ENCODE measurements at regions not wholly inside any gene's neighbourhood (a gene's known extent, or its start where the extent isn't known, plus 50 kb on each side); places are given as distances from the start of the nearest gene placed in this dataset.

DNA sequence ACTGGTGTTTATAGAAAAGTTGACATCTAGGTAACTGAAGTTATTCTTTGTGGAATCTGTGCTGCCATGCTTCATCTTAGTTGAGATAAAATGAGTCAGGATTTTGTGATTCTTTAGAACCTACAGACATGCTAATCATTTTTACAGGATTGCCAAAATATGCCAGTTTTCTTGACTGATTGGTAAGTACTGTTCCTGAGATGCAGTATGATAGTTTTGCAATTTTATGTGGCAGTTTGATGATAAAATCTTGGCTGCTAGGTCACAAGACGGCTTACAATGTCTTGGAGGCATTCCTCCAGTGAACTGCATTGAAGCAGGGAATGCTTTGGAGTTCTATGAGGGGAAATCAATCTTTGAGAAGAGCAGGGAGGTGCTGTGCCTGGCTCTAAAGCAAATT lies 104.4 kb upstream of the ESX1 start:
- TF ChIP-seq, protein P1, sequence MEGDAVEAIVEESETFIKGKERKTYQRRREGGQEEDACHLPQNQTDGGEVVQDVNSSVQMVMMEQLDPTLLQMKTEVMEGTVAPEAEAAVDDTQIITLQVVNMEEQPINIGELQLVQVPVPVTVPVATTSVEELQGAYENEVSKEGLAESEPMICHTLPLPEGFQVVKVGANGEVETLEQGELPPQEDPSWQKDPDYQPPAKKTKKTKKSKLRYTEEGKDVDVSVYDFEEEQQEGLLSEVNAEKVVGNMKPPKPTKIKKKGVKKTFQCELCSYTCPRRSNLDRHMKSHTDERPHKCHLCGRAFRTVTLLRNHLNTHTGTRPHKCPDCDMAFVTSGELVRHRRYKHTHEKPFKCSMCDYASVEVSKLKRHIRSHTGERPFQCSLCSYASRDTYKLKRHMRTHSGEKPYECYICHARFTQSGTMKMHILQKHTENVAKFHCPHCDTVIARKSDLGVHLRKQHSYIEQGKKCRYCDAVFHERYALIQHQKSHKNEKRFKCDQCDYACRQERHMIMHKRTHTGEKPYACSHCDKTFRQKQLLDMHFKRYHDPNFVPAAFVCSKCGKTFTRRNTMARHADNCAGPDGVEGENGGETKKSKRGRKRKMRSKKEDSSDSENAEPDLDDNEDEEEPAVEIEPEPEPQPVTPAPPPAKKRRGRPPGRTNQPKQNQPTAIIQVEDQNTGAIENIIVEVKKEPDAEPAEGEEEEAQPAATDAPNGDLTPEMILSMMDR (IDR thresholded peaks at IDR 0.05; ENCODE audit: control extremely low read depth, extremely low read depth): no peak
- ATAC-seq (ENCODE audit: insufficient read depth, low FRiP score) (no peak), DNase-seq (no peak)
- Histone ChIP-seq H3K27me3 (ENCODE audit: control insufficient read depth in 3 of 3, insufficient read depth in 3 of 3, low read length in 2 of 3) (peaks cover 0 to 23% (median 7%) of the 10 kb centered on the region in 3 donors), H3K9ac (ENCODE audit: insufficient read depth in 1 of 2, low read length in 2 of 2) (no peak overlapping the region), H3K4me1 (ENCODE audit: control insufficient read depth in 5 of 5, insufficient read depth in 5 of 5, low read length in 5 of 5) (no peaks in the 10 kb centered on the region), H3K36me3 (ENCODE audit: control insufficient read depth in 4 of 4, insufficient read depth in 4 of 4, low read length in 4 of 4) (no peaks in the 10 kb centered on the region), H3K4me3 (no peak overlapping the region), H3K9me3 (ENCODE audit: control insufficient read depth in 4 of 4, insufficient read depth in 3 of 4, low read length in 3 of 4) (peaks cover 0 to 2% (median 0%) of the 10 kb centered on the region in 4 donors), H3K27ac (ENCODE audit: low read depth in 1 of 2, low read length in 1 of 2) (no peak overlapping the region)
- 35 to 36% methylated on average over 1 of the region's 1 CpG for WGBS, 2 donors

- DNase-seq: no peak
- TF ChIP-seq, protein P1 (IDR thresholded peaks at IDR 0.05; ENCODE audit: control extremely low read depth, extremely low read depth): no peak
- Histone ChIP-seq H3K27ac (ENCODE audit: low read depth in 1 of 2, low read length in 1 of 2) (no peak overlapping the region), H3K4me3 (no peak overlapping the region), H3K27me3 (ENCODE audit: control insufficient read depth in 3 of 3, insufficient read depth in 3 of 3, low read length in 2 of 3) (peaks cover 4 to 49% (median 13%) of the 10 kb centered on the region in 3 donors), H3K36me3 (ENCODE audit: control insufficient read depth in 4 of 4, insufficient read depth in 4 of 4, low read length in 4 of 4) (no peaks in the 10 kb centered on the region), H3K9me3 (ENCODE audit: control insufficient read depth in 4 of 4, insufficient read depth in 3 of 4, low read length in 3 of 4) (no peaks in the 10 kb centered on the region), H3K9ac (ENCODE audit: insufficient read depth in 1 of 2, low read length in 2 of 2) (no peak overlapping the region), H3K4me1 (ENCODE audit: control insufficient read depth in 5 of 5, insufficient read depth in 5 of 5, low read length in 5 of 5) (no peaks in the 10 kb centered on the region)
- WGBS, 2 donors: 59% methylated on average over 3 of the region's 3 CpGs
- no peak for ATAC-seq (ENCODE audit: insufficient read depth, low FRiP score)
Observed at GRCh38 chrX:104351173-104351769, 96.5 kb upstream of the ESX1 start.

- no peak for ATAC-seq (ENCODE audit: insufficient read depth, low FRiP score)
- Histone ChIP-seq H3K4me1 (ENCODE audit: control insufficient read depth in 5 of 5, insufficient read depth in 5 of 5, low read length in 5 of 5) (no peaks in the 10 kb centered on the region), H3K9ac (ENCODE audit: insufficient read depth in 1 of 2, low read length in 2 of 2) (no peak overlapping the region), H3K27ac (ENCODE audit: low read depth in 1 of 2, low read length in 1 of 2) (no peak overlapping the region), H3K36me3 (ENCODE audit: control insufficient read depth in 4 of 4, insufficient read depth in 4 of 4, low read length in 4 of 4) (no peaks in the 10 kb centered on the region), H3K9me3 (ENCODE audit: control insufficient read depth in 4 of 4, insufficient read depth in 3 of 4, low read length in 3 of 4) (no peaks in the 10 kb centered on the region), H3K4me3 (no peak overlapping the region), H3K27me3 (ENCODE audit: control insufficient read depth in 3 of 3, insufficient read depth in 3 of 3, low read length in 2 of 3) (peaks cover 4 to 52% (median 14%) of the 10 kb centered on the region in 3 donors)
- TF ChIP-seq, protein P1 (IDR thresholded peaks at IDR 0.05; ENCODE audit: control extremely low read depth, extremely low read depth): no peak
- DNase-seq: no peak
- WGBS, 2 donors: 62 to 72% methylated on average over 4 of the region's 4 CpGs
Observed at GRCh38 chrX:104347860-104348259, 93.1 kb upstream of the ESX1 start.

All from lung (tissue), 11 donors.